ENCODE measurements at regions not wholly inside any gene's neighbourhood (a gene's known extent, or its start where the extent isn't known, plus 50 kb on each side); places are given as distances from the start of the nearest gene placed in this dataset.

GRCh38 chr3:117939425-117940027 lies 1095.1 kb downstream of the IGSF11 start:
- ChIA-PET POLR2A (no interaction called here), CTCF (interaction anchor here (1.2 to 2.9 kb wide), 2 partner anchors 8 to 10 kb away, joined by 3 to 8 read pairs; no protein-coding TSS in a partner anchor)

GRCh38 chr3:117941015-117941414 lies 1093.6 kb downstream of the IGSF11 start:
- POLR2A ChIA-PET: no interaction called here
- CTCF ChIA-PET: interaction anchor here (1.2 to 2.9 kb wide), 3 partner anchors 9 to 57 kb away, joined by 3 to 8 read pairs (median 3); no protein-coding TSS in a partner anchor

More at GRCh38 chr3:117939425-117940027, 1095.1 kb downstream of the IGSF11 start:
- DNase-seq (ENCODE audit: extremely low spot score): no peak
- TF ChIP-seq CTCF (IDR thresholded peaks at IDR 0.05; ENCODE audit: control extremely low read depth, extremely low read depth, low read depth, missing control alignments): no peak

GRCh38 chr3:117941756-117942155 lies 1092.9 kb downstream of the IGSF11 start:
- TF ChIP-seq CTCF (IDR thresholded peaks at IDR 0.05; ENCODE audit: control extremely low read depth, extremely low read depth, low read depth, missing control alignments): no peak
- ChIA-PET POLR2A (no interaction called here), CTCF (interaction anchor here (2.9 kb wide), 1 partner anchor 8 kb away, joined by 8 read pairs; no protein-coding TSS in a partner anchor)
- DNase-seq (ENCODE audit: extremely low spot score): no peak

More at GRCh38 chr3:117941015-117941414, 1093.6 kb downstream of the IGSF11 start:
- no peak for DNase-seq (ENCODE audit: extremely low spot score)
- TF ChIP-seq CTCF (IDR thresholded peaks at IDR 0.05; ENCODE audit: control extremely low read depth, extremely low read depth, low read depth, missing control alignments): no peak

- CTCF ChIA-PET: interaction anchor here (0.9 kb wide), 1 partner anchor 11 kb away, joined by 3 read pairs; no protein-coding TSS in a partner anchor
- no peak for DNase-seq (ENCODE audit: extremely low spot score)
- POLR2A ChIA-PET: no interaction called here
- no peak for TF ChIP-seq CTCF (IDR thresholded peaks at IDR 0.05; ENCODE audit: control extremely low read depth, extremely low read depth, low read depth, missing control alignments)
These were observed 1080.5 kb downstream of the IGSF11 start for GRCh38 chr3:117954131-117954530.

- POLR2A ChIA-PET: no interaction called here
- no peak for TF ChIP-seq CTCF (IDR thresholded peaks at IDR 0.05; ENCODE audit: control extremely low read depth, extremely low read depth, low read depth, missing control alignments)
These were observed 1079.5 kb downstream of the IGSF11 start for GRCh38 chr3:117955196-117955595.

GRCh38 chr3:117958027-117958426 lies 1076.6 kb downstream of the IGSF11 start:
- no peak for DNase-seq (ENCODE audit: extremely low spot score)
- TF ChIP-seq CTCF (IDR thresholded peaks at IDR 0.05; ENCODE audit: control extremely low read depth, extremely low read depth, low read depth, missing control alignments): no peak
- ChIA-PET CTCF (no interaction called here), POLR2A (no interaction called here)

More at GRCh38 chr3:117955196-117955595, 1079.5 kb downstream of the IGSF11 start:
- CTCF ChIA-PET: no interaction called here
- no peak for DNase-seq (ENCODE audit: extremely low spot score)
